ENCODE measurements at regions not wholly inside any gene's neighbourhood (a gene's known extent, or its start where the extent isn't known, plus 50 kb on each side); places are given as distances from the start of the nearest gene placed in this dataset.

DNA sequence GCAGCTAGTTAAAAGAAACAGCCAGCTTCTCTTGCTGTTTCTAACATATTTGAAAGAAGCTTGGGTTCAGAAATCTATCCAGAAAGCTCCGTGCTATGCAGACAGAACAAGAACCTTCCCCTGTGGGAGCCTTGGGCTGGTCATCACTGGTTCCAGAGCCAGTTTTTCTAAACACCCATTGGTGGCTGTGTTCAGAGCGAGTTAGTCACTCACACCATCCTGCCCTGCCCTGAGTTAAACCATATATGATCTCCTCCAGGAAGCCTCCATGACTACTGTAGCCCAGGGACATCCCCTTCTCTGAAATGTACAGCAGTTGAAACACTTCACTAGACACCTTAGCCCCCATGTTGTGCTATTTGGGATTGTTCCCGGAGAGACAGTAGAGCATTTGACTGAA, 200.8 kb upstream of the SGCG start:
- no peaks in the 10 kb centered on the region for H3K4me1 ChIP-seq (ENCODE audit: control insufficient read depth in 1 of 2, insufficient read depth in 2 of 2, low read length in 2 of 2)
- no peak overlapping the region for H3K4me2 ChIP-seq (ENCODE audit: low read length)
- no peaks in the 10 kb centered on the region for H3K9me2 ChIP-seq (ENCODE audit: insufficient read depth)
- CTCF ChIA-PET, result no interaction called here
- POLR2A ChIA-PET, result no interaction called here
- TF ChIP-seq RAD21 (IDR thresholded peaks at IDR 0.05; ENCODE audit: low read depth), result no peak
- no peak for TF ChIP-seq CBX3 (IDR thresholded peaks at IDR 0.05; ENCODE audit: low read depth)
- no peak for TF ChIP-seq ZNF274 (IDR thresholded peaks at IDR 0.05; ENCODE audit: low read depth, low read length)
- TF ChIP-seq SIN3A (IDR thresholded peaks at IDR 0.05; ENCODE audit: low read depth), result no peak
- no peak for TF ChIP-seq POLR2A (IDR thresholded peaks at IDR 0.05; ENCODE audit: borderline replicate concordance, extremely low read depth, insufficient read depth, insufficient read length)
- no peak for TF ChIP-seq JUND (IDR thresholded peaks at IDR 0.05)
- TF ChIP-seq ZFX (IDR thresholded peaks at IDR 0.05), result no peak
- TF ChIP-seq, protein P1, sequence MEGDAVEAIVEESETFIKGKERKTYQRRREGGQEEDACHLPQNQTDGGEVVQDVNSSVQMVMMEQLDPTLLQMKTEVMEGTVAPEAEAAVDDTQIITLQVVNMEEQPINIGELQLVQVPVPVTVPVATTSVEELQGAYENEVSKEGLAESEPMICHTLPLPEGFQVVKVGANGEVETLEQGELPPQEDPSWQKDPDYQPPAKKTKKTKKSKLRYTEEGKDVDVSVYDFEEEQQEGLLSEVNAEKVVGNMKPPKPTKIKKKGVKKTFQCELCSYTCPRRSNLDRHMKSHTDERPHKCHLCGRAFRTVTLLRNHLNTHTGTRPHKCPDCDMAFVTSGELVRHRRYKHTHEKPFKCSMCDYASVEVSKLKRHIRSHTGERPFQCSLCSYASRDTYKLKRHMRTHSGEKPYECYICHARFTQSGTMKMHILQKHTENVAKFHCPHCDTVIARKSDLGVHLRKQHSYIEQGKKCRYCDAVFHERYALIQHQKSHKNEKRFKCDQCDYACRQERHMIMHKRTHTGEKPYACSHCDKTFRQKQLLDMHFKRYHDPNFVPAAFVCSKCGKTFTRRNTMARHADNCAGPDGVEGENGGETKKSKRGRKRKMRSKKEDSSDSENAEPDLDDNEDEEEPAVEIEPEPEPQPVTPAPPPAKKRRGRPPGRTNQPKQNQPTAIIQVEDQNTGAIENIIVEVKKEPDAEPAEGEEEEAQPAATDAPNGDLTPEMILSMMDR (IDR thresholded peaks at IDR 0.05 in 2 of 3, conservative IDR thresholded peaks at IDR 0.05 in 1 of 3; ENCODE audit: borderline replicate concordance in 1 of 3, insufficient read depth in 1 of 3, low read depth in 2 of 3, low read length in 2 of 3), result no peak
- TF ChIP-seq TCF7L2 (IDR thresholded peaks at IDR 0.05; ENCODE audit: borderline replicate concordance, extremely low read depth, insufficient read depth, insufficient read length), result no peak
- no peak for TF ChIP-seq ELF1 (IDR thresholded peaks at IDR 0.05; ENCODE audit: borderline replicate concordance, low read depth)
- no peak for TF ChIP-seq YY1 (IDR thresholded peaks at IDR 0.05; ENCODE audit: extremely low read depth, insufficient replicate concordance, low read depth, low read length)
- no peak for TF ChIP-seq MAX (IDR thresholded peaks at IDR 0.05)
- RAD21 ChIA-PET (ENCODE audit: low non-redundant PET in 1 of 2, low total read pairs in 2 of 2, uncharacterized antibody in 2 of 2, unreplicated experiment in 2 of 2), result no interaction called here
- no peaks in the 10 kb centered on the region for H3K36me3 ChIP-seq (ENCODE audit: control insufficient read depth in 1 of 2, insufficient read depth in 2 of 2, low read length in 2 of 2)
- no peak for ATAC-seq
- H3K9ac ChIP-seq (ENCODE audit: low read length), result no peak overlapping the region
- no peaks in the 10 kb centered on the region for H4K20me1 ChIP-seq (ENCODE audit: insufficient read depth)
- H3K9me3 ChIP-seq (ENCODE audit: control insufficient read depth in 1 of 2, insufficient read depth in 1 of 2, low read depth in 1 of 2, low read length in 2 of 2), result no peaks in the 10 kb centered on the region; a peak in 1 of 4 replicates
- no peak for DNase-seq (ENCODE audit: low read depth, low spot score)
- H3K4me3 ChIP-seq (replicated peaks in 1 of 2; ENCODE audit: low read depth in 1 of 2, low read length in 2 of 2), result no peak overlapping the region
- intact Hi-C loops (cut with micrococcal nuclease), result no loop called here
- no peaks in the 10 kb centered on the region for H3K27me3 ChIP-seq (ENCODE audit: insufficient read depth, low read length)
- no peak overlapping the region for H2AFZ ChIP-seq (ENCODE audit: low read depth, low read length, poor library complexity, severe bottlenecking)
- H3K27ac ChIP-seq (ENCODE audit: low read depth, low read length), result no peak overlapping the region
- no peaks in the 10 kb centered on the region for H3K79me2 ChIP-seq (ENCODE audit: insufficient read depth, low read length)
- BruUV-seq (replicated peaks), result no TSS peak

Data from HCT116 (cell line).